ENCODE measurements at regions not wholly inside any gene's neighbourhood (a gene's known extent, or its start where the extent isn't known, plus 50 kb on each side); places are given as distances from the start of the nearest gene placed in this dataset.
"Not testable (repeated sequence)": the region's sequence is repeated elsewhere in the genome, so short reads cannot be mapped to it uniquely, and the experiment has no call there.

- intact Hi-C loops (cut with DNase I; ENCODE audit: low total_unique reads), result no loop called here
- H3K9me3 ChIP-seq, result no peaks in the 10 kb centered on the region
- TF ChIP-seq POLR2A (IDR thresholded peaks at IDR 0.05) (no peak), CTCF (IDR thresholded peaks at IDR 0.05 in 4 of 5, conservative IDR thresholded peaks at IDR 0.05 in 1 of 5) (no peak)
- peak; percentile 28 to 44 for DNase-seq
- in situ Hi-C loops (cut with MboI; ENCODE audit: low sequenced_read_pairs in 4 of 4), result no loop called here
- peaks cover 0 to 15% of the 10 kb centered on the region in 2 donors for H3K4me1 ChIP-seq
- H3K27me3 ChIP-seq, result no peaks in the 10 kb centered on the region
- peak; percentile 73 to 76 for ATAC-seq
- H3K36me3 ChIP-seq, result no peaks in the 10 kb centered on the region
- H3K4me3 ChIP-seq, result no peak overlapping the region
- H3K27ac ChIP-seq, result peak overlapping the region in 1 of 4 donors; percentile 3
Observed at GRCh38 chr1:196115646-196116045, 492.6 kb downstream of the KCNT2 start.

- in situ Hi-C loops (cut with MboI; ENCODE audit: low sequenced_read_pairs in 4 of 4) (no loop called here), intact Hi-C loops (cut with DNase I; ENCODE audit: low total_unique reads) (no loop called here)
- TF ChIP-seq POLR2A (IDR thresholded peaks at IDR 0.05) (no peak), CTCF (IDR thresholded peaks at IDR 0.05 in 4 of 5, conservative IDR thresholded peaks at IDR 0.05 in 1 of 5) (no peak)
- DNase-seq (no peak), ATAC-seq (peak in 1 of 2 donors; percentile 30)
- Histone ChIP-seq H3K4me3 (no peak overlapping the region), H3K4me1 (peaks cover 0 to 15% of the 10 kb centered on the region in 2 donors), H3K36me3 (no peaks in the 10 kb centered on the region), H3K27me3 (no peaks in the 10 kb centered on the region), H3K9me3 (no peaks in the 10 kb centered on the region), H3K27ac (no peak overlapping the region)
Observed at GRCh38 chr1:196114193-196114592, 494.0 kb downstream of the KCNT2 start.

GRCh38 chr1:196108990-196109389, 499.2 kb downstream of the KCNT2 start:
- H3K4me3 ChIP-seq; DNase-seq; intact Hi-C loops (cut with DNase I; ENCODE audit: low total_unique reads); in situ Hi-C loops (cut with MboI; ENCODE audit: low sequenced_read_pairs in 4 of 4); ATAC-seq; H3K27me3 ChIP-seq; H3K9me3 ChIP-seq; H3K36me3 ChIP-seq; H3K27ac ChIP-seq; H3K4me1 ChIP-seq: not testable (repeated sequence)

GRCh38 chr1:196105901-196106300, 502.3 kb downstream of the KCNT2 start:
- in situ Hi-C loops (cut with MboI; ENCODE audit: low sequenced_read_pairs in 4 of 4), result no loop called here
- TF ChIP-seq CTCF (IDR thresholded peaks at IDR 0.05 in 4 of 5, conservative IDR thresholded peaks at IDR 0.05 in 1 of 5) (no peak), POLR2A (IDR thresholded peaks at IDR 0.05) (no peak)
- Histone ChIP-seq H3K4me1 (no peaks in the 10 kb centered on the region), H3K9me3 (no peaks in the 10 kb centered on the region), H3K27me3 (no peaks in the 10 kb centered on the region), H3K36me3 (no peaks in the 10 kb centered on the region), H3K4me3 (no peak overlapping the region), H3K27ac (no peak overlapping the region)
- ATAC-seq (no peak), DNase-seq (no peak)
- intact Hi-C loops (cut with DNase I; ENCODE audit: low total_unique reads), result no loop called here

- ATAC-seq, result no peak
- TF ChIP-seq POLR2A (IDR thresholded peaks at IDR 0.05) (no peak), CTCF (IDR thresholded peaks at IDR 0.05 in 4 of 5, conservative IDR thresholded peaks at IDR 0.05 in 1 of 5) (no peak)
- no peak overlapping the region for H3K4me3 ChIP-seq
- no peaks in the 10 kb centered on the region for H3K9me3 ChIP-seq
- intact Hi-C loops (cut with DNase I; ENCODE audit: low total_unique reads), result no loop called here
- DNase-seq, result no peak
- no peak overlapping the region for H3K27ac ChIP-seq
- H3K27me3 ChIP-seq, result no peaks in the 10 kb centered on the region
- no peaks in the 10 kb centered on the region for H3K36me3 ChIP-seq
- in situ Hi-C loops (cut with MboI; ENCODE audit: low sequenced_read_pairs in 4 of 4), result no loop called here
- H3K4me1 ChIP-seq, result no peaks in the 10 kb centered on the region
Observed at GRCh38 chr1:196102826-196103225, 505.4 kb downstream of the KCNT2 start.
